ENCODE measurements at regions not wholly inside any gene's neighbourhood (a gene's known extent, or its start where the extent isn't known, plus 50 kb on each side); places are given as distances from the start of the nearest gene placed in this dataset.

DNA sequence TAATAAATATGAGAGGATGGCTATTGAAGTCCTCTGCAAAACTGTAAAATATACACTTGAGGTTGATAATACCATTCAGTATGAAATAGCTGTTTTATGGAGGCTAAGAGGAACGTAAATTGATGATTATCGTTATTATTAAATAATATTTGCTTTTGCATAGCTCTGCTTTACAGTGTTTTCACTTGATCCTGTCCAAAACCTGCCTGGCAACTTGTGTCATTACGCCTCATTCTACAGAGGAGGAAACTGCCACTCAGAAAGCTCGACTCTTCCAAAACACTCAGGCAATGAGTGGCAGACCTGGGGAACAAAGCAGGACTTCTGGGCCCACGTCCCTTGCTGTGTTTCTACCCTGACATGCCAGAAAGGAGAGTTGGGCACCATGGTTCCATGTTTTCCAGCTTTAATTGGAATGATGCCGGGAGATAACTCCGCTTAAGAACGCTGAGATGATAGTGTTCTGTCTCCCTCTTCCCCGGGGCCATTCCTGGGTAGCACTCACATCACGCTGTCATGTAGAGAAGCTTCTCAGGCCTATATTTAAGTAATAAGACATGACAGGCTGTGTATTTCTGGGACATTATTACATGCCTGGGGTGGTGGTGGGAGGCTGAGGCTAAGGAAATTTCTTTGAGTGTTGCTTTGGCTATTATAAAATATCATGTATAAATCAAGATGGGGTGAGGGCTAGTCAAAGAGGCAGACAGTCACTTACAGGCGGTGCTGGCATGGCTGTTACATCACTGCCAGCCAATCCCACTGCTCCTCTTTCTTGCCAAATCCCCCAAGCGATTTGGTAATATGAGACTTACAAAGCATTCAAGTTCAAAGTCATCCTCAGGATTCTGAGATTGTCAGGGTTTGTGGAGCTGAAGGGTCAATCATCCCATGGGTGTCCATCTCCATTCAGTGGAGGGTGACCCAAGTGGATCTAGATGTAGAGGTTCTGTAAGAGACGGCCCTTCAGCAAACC lies 501.7 kb downstream of the INSC start:
- H3K9me3 ChIP-seq (ENCODE audit: low read length), result no peaks in the 10 kb centered on the region
- no peaks in the 10 kb centered on the region for H3K36me3 ChIP-seq (ENCODE audit: low read depth, low read length)
- ATAC-seq (no peak), DNase-seq (no peak)
- no peak overlapping the region for H3K27ac ChIP-seq (ENCODE audit: low read length)
- H3K9me2 ChIP-seq (replicated peaks; ENCODE audit: low read length), result no peaks in the 10 kb centered on the region
- no peaks in the 10 kb centered on the region for H3K27me3 ChIP-seq (ENCODE audit: low read length)
- no peak overlapping the region for H3K9ac ChIP-seq (ENCODE audit: low read length)
- no peaks in the 10 kb centered on the region for H3K4me1 ChIP-seq (ENCODE audit: insufficient read depth, low read length)
- ChIA-PET POLR2A (ENCODE audit: unreplicated experiment) (no interaction called here), CTCF (no interaction called here)
- H3F3A ChIP-seq (ENCODE audit: low read length, unreplicated experiment), result no peaks in the 10 kb centered on the region
- BruUV-seq (replicated peaks), result no TSS peak
- no peak overlapping the region for H2AFZ ChIP-seq (ENCODE audit: low read length)
- TF ChIP-seq EZH2 (IDR thresholded peaks at IDR 0.05; ENCODE audit: low read length, unreplicated experiment), result no peak
- no peak for TF ChIP-seq EZH2phosphoT487 (IDR thresholded peaks at IDR 0.05; ENCODE audit: borderline replicate concordance, low read length)
- TF ChIP-seq, protein P1, sequence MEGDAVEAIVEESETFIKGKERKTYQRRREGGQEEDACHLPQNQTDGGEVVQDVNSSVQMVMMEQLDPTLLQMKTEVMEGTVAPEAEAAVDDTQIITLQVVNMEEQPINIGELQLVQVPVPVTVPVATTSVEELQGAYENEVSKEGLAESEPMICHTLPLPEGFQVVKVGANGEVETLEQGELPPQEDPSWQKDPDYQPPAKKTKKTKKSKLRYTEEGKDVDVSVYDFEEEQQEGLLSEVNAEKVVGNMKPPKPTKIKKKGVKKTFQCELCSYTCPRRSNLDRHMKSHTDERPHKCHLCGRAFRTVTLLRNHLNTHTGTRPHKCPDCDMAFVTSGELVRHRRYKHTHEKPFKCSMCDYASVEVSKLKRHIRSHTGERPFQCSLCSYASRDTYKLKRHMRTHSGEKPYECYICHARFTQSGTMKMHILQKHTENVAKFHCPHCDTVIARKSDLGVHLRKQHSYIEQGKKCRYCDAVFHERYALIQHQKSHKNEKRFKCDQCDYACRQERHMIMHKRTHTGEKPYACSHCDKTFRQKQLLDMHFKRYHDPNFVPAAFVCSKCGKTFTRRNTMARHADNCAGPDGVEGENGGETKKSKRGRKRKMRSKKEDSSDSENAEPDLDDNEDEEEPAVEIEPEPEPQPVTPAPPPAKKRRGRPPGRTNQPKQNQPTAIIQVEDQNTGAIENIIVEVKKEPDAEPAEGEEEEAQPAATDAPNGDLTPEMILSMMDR (conservative IDR thresholded peaks at IDR 0.05; ENCODE audit: low read depth, low read length), result no peak
- H3K4me3 ChIP-seq (ENCODE audit: low read length), result no peak overlapping the region
- H3K79me2 ChIP-seq (ENCODE audit: low read length), result no peaks in the 10 kb centered on the region
- no peaks in the 10 kb centered on the region for H4K20me1 ChIP-seq (ENCODE audit: low read length)
- no peak overlapping the region for H3K4me2 ChIP-seq (ENCODE audit: low read length)
- intact Hi-C loops (cut with micrococcal nuclease), result no loop called here

DNA sequence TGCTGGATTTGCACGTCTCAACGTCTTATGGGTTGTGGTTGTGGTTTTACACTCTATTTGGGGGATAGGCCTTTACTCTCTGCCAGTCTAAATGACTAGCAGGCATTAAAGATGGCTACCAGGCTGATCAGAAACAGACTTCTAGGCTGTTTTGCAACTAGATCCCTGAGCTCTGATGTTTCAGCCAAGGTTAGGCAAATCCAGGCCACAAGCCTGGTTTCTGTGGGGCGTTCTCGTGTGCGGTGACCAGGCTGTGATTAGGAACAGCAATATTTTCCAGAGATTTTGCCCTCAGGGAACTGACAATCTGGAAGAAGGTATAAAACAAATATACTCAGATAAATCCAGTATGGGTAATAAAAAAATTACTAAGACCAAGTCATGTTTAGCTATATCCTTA lies 502.4 kb downstream of the INSC start:
- H4K20me1 ChIP-seq (ENCODE audit: low read length), result no peaks in the 10 kb centered on the region
- no peaks in the 10 kb centered on the region for H3K4me1 ChIP-seq (ENCODE audit: insufficient read depth, low read length)
- H3K4me2 ChIP-seq (ENCODE audit: low read length), result no peak overlapping the region
- no TSS peak for BruUV-seq (replicated peaks)
- no peak overlapping the region for H3K4me3 ChIP-seq (ENCODE audit: low read length)
- ATAC-seq, result no peak
- no peak overlapping the region for H2AFZ ChIP-seq (ENCODE audit: low read length)
- no peak overlapping the region for H3K27ac ChIP-seq (ENCODE audit: low read length)
- H3K79me2 ChIP-seq (ENCODE audit: low read length), result no peaks in the 10 kb centered on the region
- H3F3A ChIP-seq (ENCODE audit: low read length, unreplicated experiment), result no peaks in the 10 kb centered on the region
- intact Hi-C loops (cut with micrococcal nuclease), result no loop called here
- no peaks in the 10 kb centered on the region for H3K27me3 ChIP-seq (ENCODE audit: low read length)
- ChIA-PET CTCF (no interaction called here), POLR2A (ENCODE audit: unreplicated experiment) (no interaction called here)
- no peak overlapping the region for H3K9ac ChIP-seq (ENCODE audit: low read length)
- TF ChIP-seq EZH2phosphoT487 (IDR thresholded peaks at IDR 0.05; ENCODE audit: borderline replicate concordance, low read length) (no peak), EZH2 (IDR thresholded peaks at IDR 0.05; ENCODE audit: low read length, unreplicated experiment) (no peak)
- TF ChIP-seq, protein P1 (conservative IDR thresholded peaks at IDR 0.05; ENCODE audit: low read depth, low read length), result no peak
- no peak for DNase-seq
- no peaks in the 10 kb centered on the region for H3K9me2 ChIP-seq (replicated peaks; ENCODE audit: low read length)
- no peaks in the 10 kb centered on the region for H3K9me3 ChIP-seq (ENCODE audit: low read length)
- no peaks in the 10 kb centered on the region for H3K36me3 ChIP-seq (ENCODE audit: low read depth, low read length)

DNA sequence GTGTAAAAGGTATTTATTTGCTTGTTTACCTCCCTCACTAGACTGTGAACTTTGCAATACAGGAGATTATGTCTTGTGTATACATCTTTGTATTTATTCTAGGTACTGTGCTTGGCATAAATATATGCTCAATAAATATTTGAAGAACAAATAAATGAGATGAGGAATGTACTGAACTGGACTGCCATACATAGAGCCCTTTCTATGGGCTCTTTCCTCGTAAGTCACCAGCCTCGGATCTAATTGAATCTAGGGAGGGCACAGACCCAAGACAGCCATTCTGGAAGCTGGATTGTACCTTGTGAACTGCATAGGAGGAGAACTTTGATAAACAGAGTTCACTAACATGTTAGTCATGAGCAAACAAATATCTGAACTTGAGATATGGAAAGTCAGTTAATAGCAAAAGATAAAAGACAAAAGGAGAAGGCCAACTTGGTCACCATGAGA lies 503.9 kb downstream of the INSC start:
- H3K9me3 ChIP-seq (ENCODE audit: low read length), result no peaks in the 10 kb centered on the region
- CTCF ChIA-PET, result no interaction called here
- H3K4me1 ChIP-seq (ENCODE audit: insufficient read depth, low read length), result no peaks in the 10 kb centered on the region
- H3K36me3 ChIP-seq (ENCODE audit: low read depth, low read length), result no peaks in the 10 kb centered on the region
- no peak for DNase-seq
- no peak overlapping the region for H3K9ac ChIP-seq (ENCODE audit: low read length)
- no peak overlapping the region for H2AFZ ChIP-seq (ENCODE audit: low read length)
- H4K20me1 ChIP-seq (ENCODE audit: low read length), result no peaks in the 10 kb centered on the region
- no peak overlapping the region for H3K4me3 ChIP-seq (ENCODE audit: low read length)
- ATAC-seq, result no peak
- no peaks in the 10 kb centered on the region for H3K79me2 ChIP-seq (ENCODE audit: low read length)
- H3K4me2 ChIP-seq (ENCODE audit: low read length), result no peak overlapping the region
- intact Hi-C loops (cut with micrococcal nuclease), result no loop called here
- H3K9me2 ChIP-seq (replicated peaks; ENCODE audit: low read length), result no peaks in the 10 kb centered on the region
- POLR2A ChIA-PET (ENCODE audit: unreplicated experiment), result no interaction called here
- H3F3A ChIP-seq (ENCODE audit: low read length, unreplicated experiment), result no peaks in the 10 kb centered on the region
- H3K27me3 ChIP-seq (ENCODE audit: low read length), result no peaks in the 10 kb centered on the region
- H3K27ac ChIP-seq (ENCODE audit: low read length), result no peak overlapping the region
- TF ChIP-seq, protein P1 (conservative IDR thresholded peaks at IDR 0.05; ENCODE audit: low read depth, low read length), result no peak
- TF ChIP-seq EZH2 (IDR thresholded peaks at IDR 0.05; ENCODE audit: low read length, unreplicated experiment) (no peak), EZH2phosphoT487 (IDR thresholded peaks at IDR 0.05; ENCODE audit: borderline replicate concordance, low read length) (no peak)
- no TSS peak for BruUV-seq (replicated peaks)
